GM23338 (cell line): ENCODE measurements at regions not wholly inside any gene's neighbourhood (a gene's known extent, or its start where the extent isn't known, plus 50 kb on each side); places are given as distances from the start of the nearest gene placed in this dataset.

Experiments used
- ATAC-seq: fragments of 200-7000 bp; cut with Tn5 transposase; 3 replicates; pipeline ENCODE4 v1.9.1; 2020
- DNase-seq: peaks from one replicate; pipeline ENCODE4 v3.0.0-alpha.2; 2015; ENCODE audit warnings: low spot score
- H2AFZ ChIP-seq: fragments of 200-600 bp; sonication (generic); 2 replicates; pipeline ENCODE4 v1.8.0; 2016; ENCODE audit warnings: antibody characterized with exemption, mild to moderate bottlenecking, moderate library complexity
- H3F3A ChIP-seq: fragments of 200-600 bp; sonication (generic); replicated peaks from 2 replicates; pipeline ENCODE4 v1.8.0; 2017; ENCODE audit warnings: antibody characterized with exemption, mixed run types, low read depth
- H3K27ac ChIP-seq: fragments of 200-600 bp; sonication (generic); 2 replicates; pipeline ENCODE4 v1.6.1; 2016; ENCODE audit warnings: low read depth
- H3K27me3 ChIP-seq: fragments of 200-600 bp; sonication (generic); 2 replicates; pipeline ENCODE4 v1.8.0; 2016; ENCODE audit warnings: mild to moderate bottlenecking, mixed run types, moderate library complexity; ENCODE audit not compliant: insufficient read depth
- H3K36me3 ChIP-seq: fragments of 200-600 bp; sonication (generic); 2 replicates; pipeline ENCODE4 v1.8.0; 2016; ENCODE audit warnings: mild to moderate bottlenecking; ENCODE audit not compliant: insufficient read depth
- H3K4me1 ChIP-seq: fragments of 200-600 bp; sonication (generic); 2 replicates; pipeline ENCODE4 v1.8.0; 2016; ENCODE audit warnings: mild to moderate bottlenecking, moderate library complexity; ENCODE audit not compliant: insufficient read depth
- H3K4me2 ChIP-seq: fragments of 200-600 bp; sonication (generic); 2 replicates; pipeline ENCODE4 v1.7.1; 2017; ENCODE audit warnings: mixed run types
- H3K4me3 ChIP-seq: fragments of 200-600 bp; sonication (generic); 2 replicates; pipeline ENCODE4 v1.6.1; 2016; ENCODE audit warnings: mixed run types
- H3K79me2 ChIP-seq: fragments of 200-600 bp; sonication (generic); replicated peaks from 2 replicates; pipeline ENCODE4 v1.8.0; 2017; ENCODE audit warnings: mild to moderate bottlenecking; ENCODE audit not compliant: insufficient read depth
- H3K9me2 ChIP-seq: fragments of 200-600 bp; sonication (generic); 2 replicates; pipeline ENCODE4 v1.8.0; 2017; ENCODE audit not compliant: insufficient read depth
- H4K20me1 ChIP-seq: fragments of 200-600 bp; sonication (generic); replicated peaks from 2 replicates; pipeline ENCODE4 v1.8.0; 2017; ENCODE audit warnings: mild to moderate bottlenecking; ENCODE audit not compliant: insufficient read depth
- H3K27ac Mint-ChIP-seq: 2 replicates; pipeline ENCODE4 v1.8.0; 2020; ENCODE audit warnings: inconsistent platforms, mild to moderate bottlenecking, moderate library complexity, mixed read lengths
- H3K27me3 Mint-ChIP-seq: 3 replicates; pipeline ENCODE4 v1.8.0; 2022; ENCODE audit warnings: low read depth, mild to moderate bottlenecking, moderate library complexity, mixed read lengths, inconsistent platforms; ENCODE audit not compliant: insufficient read depth, poor library complexity
- H3K36me3 Mint-ChIP-seq: 3 replicates; pipeline ENCODE4 v1.8.0; 2021; ENCODE audit warnings: low read depth, mild to moderate bottlenecking, inconsistent platforms, moderate library complexity, mixed read lengths
- H3K4me1 Mint-ChIP-seq: 3 replicates; pipeline ENCODE4 v1.8.0; 2020; ENCODE audit warnings: mild to moderate bottlenecking, inconsistent platforms, mixed read lengths
- H3K4me3 Mint-ChIP-seq: 3 replicates; pipeline ENCODE4 v1.8.0; 2021; ENCODE audit warnings: moderate library complexity, mild to moderate bottlenecking, inconsistent platforms, mixed read lengths
- H3K9me3 Mint-ChIP-seq: 3 replicates; pipeline ENCODE4 v1.8.0; 2020; ENCODE audit warnings: moderate library complexity, mild to moderate bottlenecking, inconsistent platforms, mixed read lengths
- CREB1 ChIP-seq: fragments of 250-450 bp; sonication (Bioruptor Pico); IDR thresholded peaks from 2 replicates; pipeline ENCODE4 v1.5.0; 2020; ENCODE audit warnings: low read depth, mild to moderate bottlenecking, moderate library complexity
- EZH2 ChIP-seq: fragments of 200-600 bp; sonication (generic); IDR thresholded peaks from one replicate; pipeline ENCODE4 v1.8.0; 2017; ENCODE audit warnings: antibody characterized with exemption, mild to moderate bottlenecking, low read depth; ENCODE audit not compliant: unreplicated experiment
- EZH2phosphoT487 ChIP-seq: fragments of 200-600 bp; sonication (generic); IDR thresholded peaks from one replicate; pipeline ENCODE4 v1.8.1; 2018; ENCODE audit warnings: antibody characterized with exemption; ENCODE audit not compliant: unreplicated experiment
- NANOG ChIP-seq: IDR thresholded peaks from 2 replicates; pipeline ENCODE4 v1.6.1; 2016; ENCODE audit warnings: antibody characterized with exemption, borderline replicate concordance
- POLR2AphosphoS5 ChIP-seq: IDR thresholded peaks from 2 replicates; pipeline ENCODE4 v1.6.1; 2016; ENCODE audit warnings: antibody characterized with exemption, low read depth
- STAT1 ChIP-seq: IDR thresholded peaks from one replicate; pipeline ENCODE4 v1.6.1; 2016; ENCODE audit warnings: antibody characterized with exemption; ENCODE audit not compliant: unreplicated experiment
- ZNF114 ChIP-seq: fragments of 250-450 bp; sonication (Bioruptor Pico); IDR thresholded peaks from 2 replicates; pipeline ENCODE4 v1.5.0; 2020; ENCODE audit warnings: mild to moderate bottlenecking, moderate library complexity
- ZNF462 ChIP-seq: fragments of 250-450 bp; sonication (Bioruptor Pico); IDR thresholded peaks from 2 replicates; pipeline ENCODE4 v1.5.0; 2020; ENCODE audit warnings: mild to moderate bottlenecking, moderate library complexity
- TF ChIP-seq, protein P1 (sequence below): IDR thresholded peaks from one replicate; pipeline ENCODE4 v1.6.1; 2018; ENCODE audit warnings: antibody characterized with exemption; ENCODE audit not compliant: unreplicated experiment
- TF ChIP-seq, protein P2 (sequence below): IDR thresholded peaks from 2 replicates; pipeline ENCODE4 v1.6.1; 2016; ENCODE audit warnings: antibody characterized with exemption

GRCh38 chr10:10320956-10321355 lies 696.7 kb upstream of the CELF2 start:
- no peak overlapping the region for H3K4me3 Mint-ChIP-seq
- ATAC-seq (no peak), DNase-seq (no peak)
- TF ChIP-seq CREB1, result no peak
- no peak for TF ChIP-seq ZNF114 (CRISPR knock-in tag)
- no peak for TF ChIP-seq NANOG
- no peak for TF ChIP-seq STAT1
- TF ChIP-seq, protein P1, sequence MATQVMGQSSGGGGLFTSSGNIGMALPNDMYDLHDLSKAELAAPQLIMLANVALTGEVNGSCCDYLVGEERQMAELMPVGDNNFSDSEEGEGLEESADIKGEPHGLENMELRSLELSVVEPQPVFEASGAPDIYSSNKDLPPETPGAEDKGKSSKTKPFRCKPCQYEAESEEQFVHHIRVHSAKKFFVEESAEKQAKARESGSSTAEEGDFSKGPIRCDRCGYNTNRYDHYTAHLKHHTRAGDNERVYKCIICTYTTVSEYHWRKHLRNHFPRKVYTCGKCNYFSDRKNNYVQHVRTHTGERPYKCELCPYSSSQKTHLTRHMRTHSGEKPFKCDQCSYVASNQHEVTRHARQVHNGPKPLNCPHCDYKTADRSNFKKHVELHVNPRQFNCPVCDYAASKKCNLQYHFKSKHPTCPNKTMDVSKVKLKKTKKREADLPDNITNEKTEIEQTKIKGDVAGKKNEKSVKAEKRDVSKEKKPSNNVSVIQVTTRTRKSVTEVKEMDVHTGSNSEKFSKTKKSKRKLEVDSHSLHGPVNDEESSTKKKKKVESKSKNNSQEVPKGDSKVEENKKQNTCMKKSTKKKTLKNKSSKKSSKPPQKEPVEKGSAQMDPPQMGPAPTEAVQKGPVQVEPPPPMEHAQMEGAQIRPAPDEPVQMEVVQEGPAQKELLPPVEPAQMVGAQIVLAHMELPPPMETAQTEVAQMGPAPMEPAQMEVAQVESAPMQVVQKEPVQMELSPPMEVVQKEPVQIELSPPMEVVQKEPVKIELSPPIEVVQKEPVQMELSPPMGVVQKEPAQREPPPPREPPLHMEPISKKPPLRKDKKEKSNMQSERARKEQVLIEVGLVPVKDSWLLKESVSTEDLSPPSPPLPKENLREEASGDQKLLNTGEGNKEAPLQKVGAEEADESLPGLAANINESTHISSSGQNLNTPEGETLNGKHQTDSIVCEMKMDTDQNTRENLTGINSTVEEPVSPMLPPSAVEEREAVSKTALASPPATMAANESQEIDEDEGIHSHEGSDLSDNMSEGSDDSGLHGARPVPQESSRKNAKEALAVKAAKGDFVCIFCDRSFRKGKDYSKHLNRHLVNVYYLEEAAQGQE, result no peak
- no peak for TF ChIP-seq POLR2AphosphoS5
- no peak for TF ChIP-seq EZH2
- TF ChIP-seq ZNF462, result no peak
- TF ChIP-seq EZH2phosphoT487, result no peak
- TF ChIP-seq, protein P2, sequence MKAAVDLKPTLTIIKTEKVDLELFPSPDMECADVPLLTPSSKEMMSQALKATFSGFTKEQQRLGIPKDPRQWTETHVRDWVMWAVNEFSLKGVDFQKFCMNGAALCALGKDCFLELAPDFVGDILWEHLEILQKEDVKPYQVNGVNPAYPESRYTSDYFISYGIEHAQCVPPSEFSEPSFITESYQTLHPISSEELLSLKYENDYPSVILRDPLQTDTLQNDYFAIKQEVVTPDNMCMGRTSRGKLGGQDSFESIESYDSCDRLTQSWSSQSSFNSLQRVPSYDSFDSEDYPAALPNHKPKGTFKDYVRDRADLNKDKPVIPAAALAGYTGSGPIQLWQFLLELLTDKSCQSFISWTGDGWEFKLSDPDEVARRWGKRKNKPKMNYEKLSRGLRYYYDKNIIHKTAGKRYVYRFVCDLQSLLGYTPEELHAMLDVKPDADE, result no peak
- H2AFZ ChIP-seq, result no peak overlapping the region
- H3K36me3 Mint-ChIP-seq, result no peaks in the 10 kb centered on the region; the same call in 2 of the 3 replicates
- no peak overlapping the region for H3K27ac ChIP-seq
- no peaks in the 10 kb centered on the region for H3K27me3 ChIP-seq
- no peak overlapping the region for H3K4me2 ChIP-seq
- no peaks in the 10 kb centered on the region for H3K79me2 ChIP-seq
- peaks cover 10% of the 10 kb centered on the region; the same call in 2 of the 3 replicates for H3K4me1 Mint-ChIP-seq
- no peaks in the 10 kb centered on the region for H3K36me3 ChIP-seq
- H3K27me3 Mint-ChIP-seq, result no peaks in the 10 kb centered on the region
- H3K9me3 Mint-ChIP-seq, result no peaks in the 10 kb centered on the region
- H4K20me1 ChIP-seq, result no peaks in the 10 kb centered on the region
- H3K27ac Mint-ChIP-seq, result no peak overlapping the region
- H3K4me3 ChIP-seq, result no peak overlapping the region
- H3F3A ChIP-seq, result no peaks in the 10 kb centered on the region
- H3K9me2 ChIP-seq, result peaks cover 12% of the 10 kb centered on the region; the same call in 1 of the 2 replicates
- no peaks in the 10 kb centered on the region for H3K4me1 ChIP-seq
